ENCODE measurements at regions not wholly inside any gene's neighbourhood (a gene's known extent, or its start where the extent isn't known, plus 50 kb on each side); places are given as distances from the start of the nearest gene placed in this dataset.

DNA sequence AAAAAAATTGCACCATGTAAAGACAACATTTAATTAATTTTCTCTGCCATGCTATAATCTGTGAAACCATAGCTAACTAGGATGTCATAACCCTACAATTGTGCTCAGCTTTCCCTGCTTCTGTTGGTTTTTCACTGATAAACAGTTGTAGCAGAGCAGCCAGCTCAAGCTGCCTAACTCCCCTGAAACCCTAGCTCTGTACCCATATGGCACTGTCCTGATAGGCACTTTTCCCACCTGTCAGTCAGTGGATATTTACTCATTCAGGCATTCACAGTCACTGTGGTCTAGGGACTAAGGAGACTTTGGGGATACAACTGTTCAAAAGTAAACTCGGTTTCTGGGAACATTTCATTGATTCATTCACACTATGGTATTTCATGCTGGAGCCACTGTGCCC lies 407.0 kb downstream of the DSEL start:
- CTCF ChIA-PET = interaction anchor here (2.1 kb wide), 1 partner anchor 91 kb away, joined by 9 read pairs; no protein-coding TSS in a partner anchor
- DNase-seq (ENCODE audit: low read depth, low spot score) = no peak

DNA sequence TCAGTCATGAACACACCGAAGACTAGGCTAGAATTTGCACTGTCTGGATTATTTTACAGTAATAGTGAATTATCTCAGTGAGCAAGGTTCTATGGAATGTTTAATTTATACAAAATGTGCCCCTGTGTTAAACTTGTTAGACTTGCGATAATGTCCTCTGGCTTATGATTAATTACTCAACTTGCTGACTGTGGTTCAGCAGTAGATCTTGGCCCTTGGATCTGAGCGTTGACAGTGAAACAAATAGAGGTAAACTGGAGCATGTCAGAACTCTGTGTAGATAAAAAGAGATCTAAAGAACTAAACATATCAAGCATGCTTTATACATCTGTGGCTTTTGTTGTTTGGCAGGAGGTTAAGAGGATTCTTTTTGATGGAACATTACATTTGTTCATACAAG lies 407.6 kb downstream of the DSEL start:
- ChIA-PET POLR2A (no interaction called here), CTCF (interaction anchor here (1.3 to 2.1 kb wide), 2 partner anchors 90 to 92 kb away, joined by 5 to 9 read pairs; no protein-coding TSS in a partner anchor)
- TF ChIP-seq, protein P1, sequence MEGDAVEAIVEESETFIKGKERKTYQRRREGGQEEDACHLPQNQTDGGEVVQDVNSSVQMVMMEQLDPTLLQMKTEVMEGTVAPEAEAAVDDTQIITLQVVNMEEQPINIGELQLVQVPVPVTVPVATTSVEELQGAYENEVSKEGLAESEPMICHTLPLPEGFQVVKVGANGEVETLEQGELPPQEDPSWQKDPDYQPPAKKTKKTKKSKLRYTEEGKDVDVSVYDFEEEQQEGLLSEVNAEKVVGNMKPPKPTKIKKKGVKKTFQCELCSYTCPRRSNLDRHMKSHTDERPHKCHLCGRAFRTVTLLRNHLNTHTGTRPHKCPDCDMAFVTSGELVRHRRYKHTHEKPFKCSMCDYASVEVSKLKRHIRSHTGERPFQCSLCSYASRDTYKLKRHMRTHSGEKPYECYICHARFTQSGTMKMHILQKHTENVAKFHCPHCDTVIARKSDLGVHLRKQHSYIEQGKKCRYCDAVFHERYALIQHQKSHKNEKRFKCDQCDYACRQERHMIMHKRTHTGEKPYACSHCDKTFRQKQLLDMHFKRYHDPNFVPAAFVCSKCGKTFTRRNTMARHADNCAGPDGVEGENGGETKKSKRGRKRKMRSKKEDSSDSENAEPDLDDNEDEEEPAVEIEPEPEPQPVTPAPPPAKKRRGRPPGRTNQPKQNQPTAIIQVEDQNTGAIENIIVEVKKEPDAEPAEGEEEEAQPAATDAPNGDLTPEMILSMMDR (IDR thresholded peaks at IDR 0.05; ENCODE audit: insufficient read depth, low read length, missing control alignments) = no peak
- no peak for DNase-seq (ENCODE audit: low read depth, low spot score)
- H3K4me3 ChIP-seq (ENCODE audit: low read depth, low read length) = no peak overlapping the region

More for the DNA sequence above, 407.0 kb downstream of the DSEL start:
- TF ChIP-seq, protein P1 (IDR thresholded peaks at IDR 0.05; ENCODE audit: insufficient read depth, low read length, missing control alignments) = no peak
- POLR2A ChIA-PET = no interaction called here
- no peak overlapping the region for H3K4me3 ChIP-seq (ENCODE audit: low read depth, low read length)

DNA sequence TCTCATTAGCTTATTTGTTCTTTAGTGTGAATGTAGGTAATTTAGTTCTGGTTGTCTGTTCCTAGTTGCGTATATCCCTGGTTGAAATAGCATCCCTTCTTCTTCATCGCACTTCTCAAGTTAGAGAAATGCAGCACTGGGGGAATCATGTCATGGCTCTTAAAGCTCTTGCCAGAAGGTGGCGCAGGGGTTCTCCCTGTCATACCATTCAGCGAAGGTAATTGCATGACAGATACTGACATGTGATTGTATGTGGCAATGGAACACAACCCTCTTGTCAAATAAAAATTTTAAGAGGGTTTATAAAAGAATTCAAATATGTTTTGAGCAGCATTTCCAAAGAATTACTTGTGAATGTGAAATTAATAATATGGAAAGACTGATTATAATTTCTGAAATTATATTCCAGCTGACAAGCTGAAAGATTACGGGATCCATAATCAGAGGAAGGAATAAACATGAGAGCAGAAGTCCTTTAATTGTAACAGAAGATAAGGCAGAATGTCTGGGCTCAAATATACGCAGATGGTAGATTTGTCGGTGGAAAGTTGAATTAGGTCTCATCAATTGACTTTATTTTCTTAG lies 411.7 kb downstream of the DSEL start:
- H3K4me3 ChIP-seq (ENCODE audit: low read depth, low read length) = no peak overlapping the region
- TF ChIP-seq, protein P1 (IDR thresholded peaks at IDR 0.05; ENCODE audit: insufficient read depth, low read length, missing control alignments) = peak; percentile 81
- ChIA-PET POLR2A (no interaction called here), CTCF (interaction anchor here (0.5 to 4.7 kb wide), 16 partner anchors 9 to 1624 kb away, joined by 3 to 116 read pairs (median 5); no protein-coding TSS in a partner anchor)
- peak; percentile 16 for DNase-seq (ENCODE audit: low read depth, low spot score)

DNA sequence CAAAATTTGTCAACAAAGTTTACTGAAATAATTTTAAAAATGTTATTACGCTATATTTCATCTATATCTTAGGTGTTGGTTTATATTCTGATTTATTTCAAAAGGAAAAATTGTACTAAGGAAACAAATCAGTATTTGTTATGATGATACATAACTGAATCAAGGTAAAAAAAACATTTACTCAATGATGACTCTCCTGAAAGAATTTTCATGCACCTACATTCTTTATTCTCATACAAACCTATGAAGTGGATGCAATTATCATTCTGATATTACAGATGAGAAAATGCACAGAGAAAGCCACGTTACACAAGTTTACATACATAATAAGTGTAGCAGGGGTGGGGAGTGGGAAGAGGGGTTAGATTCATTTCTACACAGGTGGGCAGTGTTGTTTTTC lies 422.4 kb downstream of the DSEL start:
- DNase-seq (ENCODE audit: low read depth, low spot score) = no peak
- CTCF ChIA-PET = no interaction called here
- POLR2A ChIA-PET = no interaction called here
- H3K4me3 ChIP-seq (ENCODE audit: low read depth, low read length) = no peak overlapping the region
- TF ChIP-seq, protein P1 (IDR thresholded peaks at IDR 0.05; ENCODE audit: insufficient read depth, low read length, missing control alignments) = no peak

DNA sequence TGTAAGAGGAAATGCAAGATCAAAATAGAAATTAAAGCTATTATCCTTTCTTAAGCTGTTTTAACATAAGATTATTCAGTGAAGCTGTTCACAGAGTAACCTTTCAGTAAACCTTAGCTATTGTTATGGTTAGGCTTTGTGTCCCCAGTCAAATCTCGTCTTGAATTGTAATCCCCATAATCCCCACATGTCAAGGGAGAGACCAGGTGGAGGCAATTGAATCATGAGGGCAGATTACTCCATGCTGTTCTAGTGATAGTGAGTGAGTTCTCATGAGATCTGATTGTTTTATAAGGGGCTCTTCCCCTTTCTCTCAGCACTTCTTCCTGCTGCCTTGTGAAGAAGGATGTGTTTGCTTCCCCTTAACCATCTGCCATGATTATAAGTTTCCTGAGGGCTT lies 424.4 kb downstream of the DSEL start:
- TF ChIP-seq, protein P1 (IDR thresholded peaks at IDR 0.05; ENCODE audit: insufficient read depth, low read length, missing control alignments) = no peak
- H3K4me3 ChIP-seq (ENCODE audit: low read depth, low read length) = no peak overlapping the region
- ChIA-PET CTCF (no interaction called here), POLR2A (no interaction called here)
- DNase-seq (ENCODE audit: low read depth, low spot score) = no peak

DNA sequence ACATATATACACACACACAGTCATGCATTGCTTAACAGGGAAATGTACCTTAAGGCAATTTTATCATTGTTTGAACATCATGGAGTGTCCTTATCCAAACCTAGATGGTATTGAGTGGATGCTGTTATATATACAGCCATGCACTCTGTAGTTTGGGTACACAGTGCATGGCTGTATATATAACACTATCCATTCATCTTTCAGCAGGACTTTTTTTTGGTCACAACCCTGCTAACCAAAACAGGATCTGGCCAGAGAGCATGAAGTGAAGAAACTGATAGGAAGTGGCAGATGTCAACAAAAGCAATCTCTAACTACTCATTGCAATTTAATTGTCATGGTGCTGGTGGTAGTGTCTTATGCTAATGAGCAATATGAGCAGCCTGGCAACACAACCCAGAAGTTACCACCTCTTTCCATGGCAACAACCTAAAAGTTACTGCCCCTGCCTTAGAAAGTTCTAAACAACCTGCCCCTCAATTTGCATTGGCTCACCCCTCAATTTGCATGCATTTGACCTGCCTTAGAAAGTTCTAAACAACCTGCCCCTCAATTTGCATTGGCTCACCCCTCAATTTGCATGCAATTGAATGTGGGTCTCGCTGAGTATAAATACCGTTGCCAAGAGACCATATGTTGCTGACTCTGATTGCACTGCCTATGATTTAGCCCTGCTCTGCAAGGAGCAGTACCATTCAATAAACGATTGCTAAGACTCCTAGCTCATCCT lies 434.9 kb downstream of the DSEL start:
- H3K4me3 ChIP-seq (ENCODE audit: low read depth, low read length) = no peak overlapping the region
- no peak for DNase-seq (ENCODE audit: low read depth, low spot score)
- POLR2A ChIA-PET = no interaction called here
- CTCF ChIA-PET = no interaction called here
- TF ChIP-seq, protein P1 (IDR thresholded peaks at IDR 0.05; ENCODE audit: insufficient read depth, low read length, missing control alignments) = no peak
